PC-9 (cell line): ENCODE measurements at regions not wholly inside any gene's neighbourhood (a gene's known extent, or its start where the extent isn't known, plus 50 kb on each side); places are given as distances from the start of the nearest gene placed in this dataset.

ENCODE experiments used
- BruUV-seq: library from RNA; stranded (reverse); fragments of 400-500 nt; replicated peaks from 2 replicates; lab custom pipeline; 2021; lab: Mats Ljungman, UMichigan
- CTCF ChIA-PET: fragments of 300-600 bp; sonication (Branson Sonifier 250); formaldehyde crosslinking; loops from one replicate; lab custom pipeline; 2022; ENCODE audit warnings: antibody characterized with exemption; lab: Charles Lee
- POLR2A ChIA-PET: fragments of 300-600 bp; sonication (Branson Sonifier 250); formaldehyde crosslinking; loops from one replicate; lab custom pipeline; 2022; ENCODE audit warnings: antibody characterized with exemption; ENCODE audit not compliant: unreplicated experiment; lab: Charles Lee
- DNase-seq, 2 experiments: peaks; one replicate each; pipeline versions ENCODE4 v3.0.0 to v3.0.0-alpha.2; 2015 to 2022; ENCODE audit warnings: mixed read lengths in 1 of 2
- H2AFZ ChIP-seq: fragments of 200-600 bp; sonication (generic); 2 replicates; pipeline ENCODE4 v1.8.1; 2017; ENCODE audit warnings: antibody characterized with exemption
- H3F3A ChIP-seq: fragments of 200-600 bp; sonication (generic); 2 replicates; pipeline ENCODE4 v1.8.1; 2017; ENCODE audit warnings: antibody characterized with exemption, mild to moderate bottlenecking, low read depth; ENCODE audit not compliant: insufficient read depth
- H3K27ac ChIP-seq: fragments of 200-600 bp; sonication (generic); 2 replicates; pipeline ENCODE4 v1.6.1; 2016; ENCODE audit warnings: mixed run types
- H3K27me3 ChIP-seq: fragments of 200-600 bp; sonication (generic); 2 replicates; pipeline ENCODE4 v1.6.1; 2016; ENCODE audit warnings: low read depth, mixed run types; ENCODE audit not compliant: insufficient read depth
- H3K36me3 ChIP-seq: fragments of 200-600 bp; sonication (generic); 2 replicates; pipeline ENCODE4 v1.6.1; 2016; ENCODE audit warnings: low read depth, mixed run types
- H3K4me1 ChIP-seq: fragments of 200-600 bp; sonication (generic); replicated peaks from 2 replicates; pipeline ENCODE4 v1.6.1; 2016; ENCODE audit warnings: mixed run types; ENCODE audit not compliant: insufficient read depth
- H3K4me2 ChIP-seq: fragments of 200-600 bp; sonication (generic); 2 replicates; pipeline ENCODE4 v1.6.1; 2017; ENCODE audit warnings: mixed run types
- H3K4me3 ChIP-seq: fragments of 200-600 bp; sonication (generic); 2 replicates; pipeline ENCODE4 v1.6.1; 2016; ENCODE audit warnings: mixed run types
- H3K79me2 ChIP-seq: fragments of 200-600 bp; sonication (generic); 2 replicates; pipeline ENCODE4 v1.6.1; 2017; ENCODE audit warnings: low read depth, mixed run types
- H3K9me2 ChIP-seq: fragments of 200-600 bp; sonication (generic); 2 replicates; pipeline ENCODE4 v1.8.1; 2017; ENCODE audit warnings: mild to moderate bottlenecking; ENCODE audit not compliant: insufficient read depth
- H3K9me3 ChIP-seq: fragments of 200-600 bp; sonication (generic); 2 replicates; pipeline ENCODE4 v1.8.1; 2016; ENCODE audit warnings: low read depth; ENCODE audit not compliant: insufficient read depth
- H4K20me1 ChIP-seq: fragments of 200-600 bp; sonication (generic); 2 replicates; pipeline ENCODE4 v1.8.1; 2017; ENCODE audit not compliant: insufficient read depth
- CTCF ChIP-seq: fragments of 200-600 bp; sonication (generic); conservative IDR thresholded peaks from 2 replicates; pipeline ENCODE4 v1.6.1; 2017; ENCODE audit warnings: mixed run types, antibody characterized with exemption, mild to moderate bottlenecking, moderate library complexity
- EZH2 ChIP-seq: fragments of 200-600 bp; sonication (generic); IDR thresholded peaks from 2 replicates; pipeline ENCODE4 v1.8.0; 2017; ENCODE audit warnings: antibody characterized with exemption, low read depth
- intact Hi-C: fragments of 100-400 bp; cut with micrococcal nuclease; formaldehyde crosslinking; loops from one replicate; pipeline ENCODE4 v1.10.0; 2022; ENCODE audit not compliant: unreplicated experiment

GRCh38 chr12:3418609-3419390 lies 72.2 kb upstream of the PRMT8 start:
- DNase-seq, result no peak
- H4K20me1 ChIP-seq, result no peaks in the 10 kb centered on the region
- POLR2A ChIA-PET, result no interaction called here
- H3K36me3 ChIP-seq, result no peaks in the 10 kb centered on the region
- CTCF ChIA-PET, result no interaction called here
- H3K9me3 ChIP-seq, result no peaks in the 10 kb centered on the region
- BruUV-seq, result no TSS peak
- no peak for TF ChIP-seq CTCF
- no peak for TF ChIP-seq EZH2
- H3K27ac ChIP-seq, result no peak overlapping the region
- intact Hi-C loops, result no loop called here
- H3K4me3 ChIP-seq, result no peak overlapping the region
- H2AFZ ChIP-seq, result no peak overlapping the region
- no peaks in the 10 kb centered on the region for H3K9me2 ChIP-seq
- H3K4me1 ChIP-seq, result no peaks in the 10 kb centered on the region
- H3K27me3 ChIP-seq, result peaks cover 95% of the 10 kb centered on the region
- H3K79me2 ChIP-seq, result no peaks in the 10 kb centered on the region
- no peaks in the 10 kb centered on the region for H3F3A ChIP-seq
- H3K4me2 ChIP-seq, result no peak overlapping the region

GRCh38 chr12:3419558-3419957 lies 71.4 kb upstream of the PRMT8 start:
- CTCF ChIA-PET, result no interaction called here
- no TSS peak for BruUV-seq
- no peaks in the 10 kb centered on the region for H3K9me3 ChIP-seq

GRCh38 chr12:3420693-3421092 lies 70.3 kb upstream of the PRMT8 start:
- TF ChIP-seq CTCF (no peak), EZH2 (no peak)
- Histone ChIP-seq H3K9me2 (no peaks in the 10 kb centered on the region), H3K4me2 (no peak overlapping the region), H3F3A (no peaks in the 10 kb centered on the region), H3K27ac (no peak overlapping the region), H3K9me3 (no peaks in the 10 kb centered on the region), H2AFZ (no peak overlapping the region), H3K36me3 (no peaks in the 10 kb centered on the region), H4K20me1 (no peaks in the 10 kb centered on the region), H3K4me3 (no peak overlapping the region), H3K4me1 (no peaks in the 10 kb centered on the region), H3K79me2 (no peaks in the 10 kb centered on the region), H3K27me3 (peaks cover 96% of the 10 kb centered on the region)
- BruUV-seq, result no TSS peak
- intact Hi-C loops, result no loop called here
- DNase-seq, result no peak
- CTCF ChIA-PET, result no interaction called here
- POLR2A ChIA-PET, result no interaction called here

More at GRCh38 chr12:3419558-3419957, 71.4 kb upstream of the PRMT8 start:
- no peaks in the 10 kb centered on the region for H4K20me1 ChIP-seq
- H3K36me3 ChIP-seq, result no peaks in the 10 kb centered on the region
- TF ChIP-seq CTCF (no peak), EZH2 (no peak)
- no peaks in the 10 kb centered on the region for H3K79me2 ChIP-seq
- no peaks in the 10 kb centered on the region for H3K9me2 ChIP-seq
- no peak for DNase-seq
- no peak overlapping the region for H3K27ac ChIP-seq
- POLR2A ChIA-PET, result no interaction called here
- H3K27me3 ChIP-seq, result peaks cover 95% of the 10 kb centered on the region
- no peaks in the 10 kb centered on the region for H3K4me1 ChIP-seq
- no peak overlapping the region for H2AFZ ChIP-seq
- intact Hi-C loops, result no loop called here
- no peak overlapping the region for H3K4me2 ChIP-seq
- H3K4me3 ChIP-seq, result no peak overlapping the region
- no peaks in the 10 kb centered on the region for H3F3A ChIP-seq
